ENCODE measurements at regions not wholly inside any gene's neighbourhood (a gene's known extent, or its start where the extent isn't known, plus 50 kb on each side); places are given as distances from the start of the nearest gene placed in this dataset.

DNA sequence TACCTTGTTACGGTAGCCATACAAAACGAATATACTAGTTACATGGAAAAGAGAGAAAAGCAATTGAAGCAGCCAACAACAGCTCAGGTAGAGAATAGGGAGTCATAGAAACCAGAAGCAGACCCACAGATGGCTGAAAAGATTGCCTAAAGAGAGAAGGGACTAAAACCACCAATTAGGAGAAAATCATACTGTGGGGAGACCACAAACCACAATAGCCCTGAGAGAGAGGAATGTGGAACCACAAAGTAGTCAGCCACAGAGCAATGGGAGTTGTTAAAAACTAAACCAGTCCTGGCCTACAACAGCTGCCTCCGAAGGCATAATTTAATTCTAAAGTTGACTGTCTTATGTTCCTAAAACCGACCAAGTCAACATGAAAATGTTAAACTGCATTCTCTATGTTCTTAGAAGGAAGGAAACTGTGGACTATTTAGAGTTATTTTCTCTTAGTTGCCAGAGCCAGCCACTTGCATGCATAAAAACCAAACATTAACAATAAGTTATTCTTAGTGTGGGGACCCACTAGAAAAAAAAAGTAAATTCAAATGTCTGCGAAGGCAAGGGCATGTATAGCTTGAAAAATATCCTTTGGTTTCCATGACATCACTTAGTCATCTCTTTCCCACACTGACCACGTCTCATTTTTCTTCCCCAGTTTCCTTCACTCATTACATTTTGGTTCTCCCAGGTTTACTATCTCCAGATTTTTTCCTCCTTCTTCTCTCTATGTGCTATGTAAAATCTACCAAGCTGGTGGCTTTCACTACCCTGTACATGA is 398.1 kb downstream of the NOVA1 start:
- H3K4me1 ChIP-seq: no peaks in the 10 kb centered on the region
- no peaks in the 10 kb centered on the region for H3K36me3 ChIP-seq
- no peaks in the 10 kb centered on the region for H3K27me3 ChIP-seq
- H3K4me3 ChIP-seq: no peak overlapping the region
- no peak overlapping the region for H3K27ac ChIP-seq
- intact Hi-C loops (cut with DNase I; ENCODE audit: low total_unique reads): no loop called here
- no peaks in the 10 kb centered on the region for H3K9me3 ChIP-seq
- no peak for DNase-seq
- no peak for TF ChIP-seq POLR2A (IDR thresholded peaks at IDR 0.05)
- TF ChIP-seq CTCF (IDR thresholded peaks at IDR 0.05): no peak

DNA sequence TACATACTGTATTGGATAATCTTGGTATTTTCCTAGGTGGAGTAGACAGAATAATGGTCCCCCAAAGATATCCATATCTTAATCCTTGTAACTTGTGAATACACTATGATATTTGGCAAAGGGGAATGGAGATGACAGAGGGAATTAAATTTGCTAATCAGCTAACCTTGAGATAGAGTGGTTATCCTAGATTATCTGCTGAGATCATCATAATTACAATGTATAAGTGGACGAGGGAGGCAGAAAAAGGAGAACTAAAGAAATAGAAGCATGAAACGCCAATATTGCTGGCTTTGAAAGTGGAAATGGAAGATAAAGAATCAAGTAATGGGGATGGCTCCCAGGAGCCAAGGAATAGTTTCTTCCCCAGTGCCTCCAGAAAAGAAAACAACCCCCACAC is 398.7 kb downstream of the NOVA1 start:
- no peaks in the 10 kb centered on the region for H3K9me3 ChIP-seq
- intact Hi-C loops (cut with DNase I; ENCODE audit: low total_unique reads): no loop called here
- no peaks in the 10 kb centered on the region for H3K4me1 ChIP-seq
- TF ChIP-seq POLR2A (IDR thresholded peaks at IDR 0.05) (no peak), CTCF (IDR thresholded peaks at IDR 0.05) (no peak)
- no peaks in the 10 kb centered on the region for H3K27me3 ChIP-seq
- H3K27ac ChIP-seq: no peak overlapping the region
- DNase-seq: no peak
- H3K4me3 ChIP-seq: no peak overlapping the region
- no peaks in the 10 kb centered on the region for H3K36me3 ChIP-seq

DNA sequence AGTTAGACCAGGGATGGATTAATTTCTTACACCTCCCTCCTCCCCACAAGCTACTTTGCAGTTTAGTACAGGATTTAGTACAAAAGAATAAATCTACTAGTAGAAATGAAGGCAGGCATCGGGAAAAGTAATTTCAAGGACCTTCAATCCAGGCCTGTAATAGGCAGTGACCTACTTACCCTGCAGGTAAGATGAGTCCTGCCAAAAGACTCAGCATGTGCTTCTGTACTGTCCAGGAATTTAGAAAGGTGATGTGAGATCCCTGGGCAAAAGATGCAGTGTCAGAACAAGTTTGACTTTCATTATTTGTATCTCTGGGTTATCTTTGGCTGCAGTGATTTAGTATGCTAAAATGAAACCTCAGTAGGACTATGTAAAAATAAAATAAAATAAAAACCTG is 403.0 kb downstream of the NOVA1 start:
- intact Hi-C loops (cut with DNase I; ENCODE audit: low total_unique reads): no loop called here

DNA sequence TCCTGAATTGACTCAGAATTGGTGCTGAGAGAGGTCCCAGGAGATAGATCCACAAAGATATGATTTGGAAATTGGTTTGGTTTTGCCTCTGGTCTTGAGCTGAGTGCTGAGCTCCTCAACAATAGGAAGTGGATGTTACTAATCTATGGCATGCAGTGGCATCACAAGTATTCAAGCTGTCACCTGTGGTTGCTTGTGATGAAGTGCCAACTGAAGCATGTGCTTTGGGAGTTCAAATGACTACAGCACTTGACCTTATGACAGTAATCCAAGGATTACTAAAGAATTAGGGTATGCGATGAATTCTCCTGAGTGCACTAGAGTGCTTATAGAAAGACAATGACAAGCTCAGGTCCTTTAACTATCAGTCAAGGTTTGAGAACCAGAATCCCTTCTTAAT is 406.2 kb downstream of the NOVA1 start:
- TF ChIP-seq CTCF (IDR thresholded peaks at IDR 0.05) (no peak), POLR2A (IDR thresholded peaks at IDR 0.05) (no peak)
- Histone ChIP-seq H3K4me3 (no peak overlapping the region), H3K27me3 (no peaks in the 10 kb centered on the region)

More for the DNA sequence above, 403.0 kb downstream of the NOVA1 start:
- Histone ChIP-seq H3K27ac (no peak overlapping the region), H3K9me3 (no peaks in the 10 kb centered on the region), H3K27me3 (no peaks in the 10 kb centered on the region), H3K4me1 (no peaks in the 10 kb centered on the region), H3K4me3 (no peak overlapping the region), H3K36me3 (no peaks in the 10 kb centered on the region)
- no peak for DNase-seq
- TF ChIP-seq POLR2A (IDR thresholded peaks at IDR 0.05) (no peak), CTCF (IDR thresholded peaks at IDR 0.05) (no peak)

DNA sequence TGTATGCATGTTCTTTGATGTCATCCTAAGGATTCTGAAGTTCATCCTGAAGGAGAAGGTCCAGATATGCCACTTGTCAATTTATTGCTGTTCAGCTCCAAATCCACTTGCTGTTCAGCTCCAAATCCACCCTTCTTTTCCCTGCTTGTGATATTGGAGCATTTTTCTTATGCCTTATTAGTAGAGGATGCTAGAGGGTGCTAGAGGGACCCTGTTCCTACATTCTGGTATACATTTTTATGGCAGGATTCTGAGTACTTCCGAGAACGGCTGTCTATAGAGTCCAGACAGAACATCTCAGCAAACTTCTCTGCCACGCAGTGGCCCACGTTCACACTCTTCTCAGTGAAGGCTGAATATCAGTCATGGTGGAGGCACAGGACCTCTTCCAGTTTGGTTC is 406.7 kb downstream of the NOVA1 start:
- H3K4me3 ChIP-seq: no peak overlapping the region
- DNase-seq: no peak
- intact Hi-C loops (cut with DNase I; ENCODE audit: low total_unique reads): no loop called here

More for the DNA sequence above, 406.2 kb downstream of the NOVA1 start:
- Histone ChIP-seq H3K9me3 (no peaks in the 10 kb centered on the region), H3K36me3 (no peaks in the 10 kb centered on the region), H3K27ac (no peak overlapping the region), H3K4me1 (no peaks in the 10 kb centered on the region)
- DNase-seq: no peak
- intact Hi-C loops (cut with DNase I; ENCODE audit: low total_unique reads): no loop called here

More for the DNA sequence above, 406.7 kb downstream of the NOVA1 start:
- Histone ChIP-seq H3K27ac (no peak overlapping the region), H3K4me1 (no peaks in the 10 kb centered on the region), H3K27me3 (no peaks in the 10 kb centered on the region), H3K36me3 (no peaks in the 10 kb centered on the region), H3K9me3 (no peaks in the 10 kb centered on the region)
- TF ChIP-seq CTCF (IDR thresholded peaks at IDR 0.05) (no peak), POLR2A (IDR thresholded peaks at IDR 0.05) (no peak)
